Heart left ventricle (tissue), 16 donors: ENCODE measurements at regions not wholly inside any gene's neighbourhood (a gene's known extent, or its start where the extent isn't known, plus 50 kb on each side); places are given as distances from the start of the nearest gene placed in this dataset.

Experiments
- ATAC-seq, 4 donors: fragments of 200-7000 bp; cut with Tn5 transposase; one replicate each; pipeline ENCODE4 v1.9.1; 2020 to 2022; ENCODE audit warnings: moderate library complexity in 4 of 4, mild to moderate bottlenecking in 3 of 4, moderate number of reproducible peaks in 1 of 4
- DNase-seq, 5 donors: peaks; one replicate each; pipeline ENCODE4 v3.0.0-alpha.2; 2020
- H3K27ac ChIP-seq, 12 donors: fragments of 200-600 bp; sonication (generic) in 4 of 12; one replicate each; pipeline versions ENCODE4 v1.5.0 to v1.8.0; 2016 to 2022; ENCODE audit warnings: mild to moderate bottlenecking in 2 of 12
- H3K27me3 ChIP-seq, 9 donors: fragments of 200-600 bp; sonication (generic) in 2 of 9; one replicate each; pipeline versions ENCODE4 v1.5.1 to v1.8.0; 2016 to 2022; ENCODE audit warnings: mild to moderate bottlenecking in 3 of 9
- H3K36me3 ChIP-seq, 9 donors: fragments of 200-600 bp; sonication (generic) in 2 of 9; one replicate each; pipeline versions ENCODE4 v1.5.0 to v1.8.0; 2018 to 2022; ENCODE audit warnings: mild to moderate bottlenecking in 2 of 9
- H3K4me1 ChIP-seq, 12 donors: fragments of 200-600 bp; sonication (generic) in 4 of 12; one replicate each; pipeline versions ENCODE4 v1.5.0 to v1.8.0; 2016 to 2022; ENCODE audit warnings: mild to moderate bottlenecking in 3 of 12
- H3K4me3 ChIP-seq, 12 donors: fragments of 200-600 bp; sonication (generic) in 4 of 12; one replicate each; pipeline versions ENCODE4 v1.5.0 to v1.8.0; 2017 to 2022; ENCODE audit warnings: mild to moderate bottlenecking in 9 of 12, moderate library complexity in 4 of 12
- H3K9me3 ChIP-seq, 12 donors: fragments of 200-600 bp; sonication (generic) in 4 of 12; one replicate each; pipeline versions ENCODE4 v1.5.0 to v1.8.0; 2016 to 2022; ENCODE audit warnings: mild to moderate bottlenecking in 1 of 12
- CTCF ChIP-seq, 12 donors: fragments of 200-600 bp; sonication (generic) in 4 of 12; IDR thresholded peaks; one replicate each; pipeline versions ENCODE4 v1.5.0 to v1.8.0; 2018 to 2022; ENCODE audit warnings: antibody characterized with exemption in 12 of 12, mild to moderate bottlenecking in 5 of 12
- POLR2A ChIP-seq, 2 donors: fragments of 450-650 bp; IDR thresholded peaks; one replicate each; pipeline ENCODE4 v1.6.1; 2017; ENCODE audit warnings: antibody characterized with exemption in 2 of 2, mild to moderate bottlenecking in 2 of 2, moderate library complexity in 2 of 2
- WGBS, 4 donors: extraction: QIAGEN DNeasy Blood & Tissue Kit in 2 of 4; methylation state at CpG; one replicate each; pipeline versions ENCODE4 v1.1.5 to v1.1.7; 2013 to 2018; 5-methylcytosine and 5-hydroxymethylcytosine counted together
- intact Hi-C, 10 donors: fragments of 100-400 bp; cut with DNase I; formaldehyde crosslinking; loops; one replicate each; pipeline versions ENCODE4 v1.11.1 to v1.14.2; 2022
- donor health status: ischemic (EF 13 %, LVEDD 7.1; RV severe dilation, severe dysfunction).
- donor health status: healthy with polysubstance abuse.
- donor health status: DM: no; HTN: yes; CAD: no.
- donor health status: DM: no; HTN: no; CAD: no.
- donor health status: ischemic (EF 25% LVEDD 6.9; RV normal size, moderate dysfunction).
- donor health status: ischemic (EF 25% LVEDD 5.7; RV mildly dilated, moderate dysfunction).
- donor health status: healthy.
- donor health status: DM: yes; HTN: yes; CAD: no.
- donor health status: ischemic (EF 35%, LVEDD 5.7; RV mildly dilated, moderate dysfunction).
- donor health status: nonischemic (EF 11% LVEDD 7.7; RV severe dilation, severe dysfunction).
- donor health status: DM: yes; HTN: yes; CAD: no.
- donor health status: PGD.
- donor health status: ischemic (EF 29% LVEDD 5.4; RV normal size, mild dysfunction).
- donor health status: nonischemic (EF 23%, LVEDD 6.1; RV moderate dilation, normal function).

GRCh38 chr10:8349610-8350249 lies 295.2 kb downstream of the GATA3 start:
- no peaks in the 10 kb centered on the region for H3K9me3 ChIP-seq
- H3K27me3 ChIP-seq: peaks cover 0 to under 1% (median 0%) of the 10 kb centered on the region in 9 donors
- no peaks in the 10 kb centered on the region for H3K4me1 ChIP-seq
- no peak overlapping the region for H3K27ac ChIP-seq
- no peaks in the 10 kb centered on the region for H3K36me3 ChIP-seq
- 64 to 73% (median 69%) methylated on average over 10 of the region's 10 CpGs for WGBS, 4 donors
- H3K4me3 ChIP-seq: no peak overlapping the region
- TF ChIP-seq CTCF (IDR thresholded peaks at IDR 0.05): no peak
- no peak for TF ChIP-seq POLR2A (IDR thresholded peaks at IDR 0.05)
- ATAC-seq (no peak), DNase-seq (no peak)
- intact Hi-C loops: no loop called here

GRCh38 chr10:8350250-8350967 lies 295.9 kb downstream of the GATA3 start:
- no peak overlapping the region for H3K4me3 ChIP-seq
- H3K27me3 ChIP-seq: peaks cover 0 to 5% (median 0%) of the 10 kb centered on the region in 9 donors
- H3K9me3 ChIP-seq: no peaks in the 10 kb centered on the region
- intact Hi-C loops: no loop called here
- no peak overlapping the region for H3K27ac ChIP-seq
- WGBS, 4 donors: 71 to 78% (median 75%) methylated on average over 5 of the region's 5 CpGs
- TF ChIP-seq POLR2A (IDR thresholded peaks at IDR 0.05): no peak
- TF ChIP-seq CTCF (IDR thresholded peaks at IDR 0.05): no peak
- no peak for ATAC-seq
- H3K36me3 ChIP-seq: no peaks in the 10 kb centered on the region
- H3K4me1 ChIP-seq: no peaks in the 10 kb centered on the region
- no peak for DNase-seq

- ATAC-seq (no peak), DNase-seq (no peak)
- H3K27me3 ChIP-seq: peaks cover 0 to 5% (median 0%) of the 10 kb centered on the region in 9 donors
- intact Hi-C loops: no loop called here
- WGBS, 4 donors: 92 to 96% (median 94%) methylated on average over 10 of the region's 10 CpGs
- H3K9me3 ChIP-seq: no peaks in the 10 kb centered on the region
- no peak overlapping the region for H3K27ac ChIP-seq
- no peaks in the 10 kb centered on the region for H3K36me3 ChIP-seq
- H3K4me1 ChIP-seq: no peaks in the 10 kb centered on the region
- H3K4me3 ChIP-seq: no peak overlapping the region
- TF ChIP-seq POLR2A (IDR thresholded peaks at IDR 0.05): no peak
- no peak for TF ChIP-seq CTCF (IDR thresholded peaks at IDR 0.05)
Measured at GRCh38 chr10:8352171-8353075, 297.9 kb downstream of the GATA3 start.

- ATAC-seq: no peak
- DNase-seq: no peak
- Histone ChIP-seq H3K9me3 (no peaks in the 10 kb centered on the region), H3K27ac (no peak overlapping the region), H3K27me3 (peaks cover 0 to 5% (median 0%) of the 10 kb centered on the region in 9 donors), H3K4me1 (no peaks in the 10 kb centered on the region), H3K4me3 (no peak overlapping the region), H3K36me3 (no peaks in the 10 kb centered on the region)
- no peak for TF ChIP-seq CTCF (IDR thresholded peaks at IDR 0.05)
- TF ChIP-seq POLR2A (IDR thresholded peaks at IDR 0.05): no peak
- intact Hi-C loops: no loop called here
- 81 to 87% (median 82%) methylated on average over 2 of the region's 2 CpGs for WGBS, 4 donors
Measured at GRCh38 chr10:8356283-8356682, 301.8 kb downstream of the GATA3 start.
